ENCODE measurements at regions not wholly inside any gene's neighbourhood (a gene's known extent, or its start where the extent isn't known, plus 50 kb on each side); places are given as distances from the start of the nearest gene placed in this dataset.
"Not testable (repeated sequence)": the region's sequence is repeated elsewhere in the genome, so short reads cannot be mapped to it uniquely, and the experiment has no call there.

GRCh38 chr9:22189471-22189870, 180.4 kb upstream of the CDKN2B start:
- TF ChIP-seq CTCF (IDR thresholded peaks at IDR 0.05) = no peak
- TF ChIP-seq POLR2A (IDR thresholded peaks at IDR 0.05) = no peak
- TF ChIP-seq POLR2AphosphoS5 (IDR thresholded peaks at IDR 0.05; ENCODE audit: insufficient read depth in 1 of 2, low read depth in 1 of 2) = no peak
- no peak overlapping the region for H3K4me3 ChIP-seq
- intact Hi-C loops (cut with DNase I) = no loop called here
- H3K27me3 ChIP-seq = no peaks in the 10 kb centered on the region
- no peak overlapping the region for H3K27ac ChIP-seq
- H3K9me3 ChIP-seq = no peaks in the 10 kb centered on the region
- no peak for DNase-seq (ENCODE audit: extremely low spot score in 2 of 2)
- H3K4me1 ChIP-seq = no peaks in the 10 kb centered on the region
- no peaks in the 10 kb centered on the region for H3K36me3 ChIP-seq

- H3K27ac ChIP-seq; H3K4me3 ChIP-seq; DNase-seq (ENCODE audit: extremely low spot score in 2 of 2); H3K4me1 ChIP-seq; H3K27me3 ChIP-seq; H3K9me3 ChIP-seq; H3K36me3 ChIP-seq; intact Hi-C loops (cut with DNase I): not testable (repeated sequence)
Measured at GRCh38 chr9:22197000-22197399, 187.9 kb upstream of the CDKN2B start.

- no peak for DNase-seq (ENCODE audit: extremely low spot score in 2 of 2)
- Histone ChIP-seq H3K36me3 (no peaks in the 10 kb centered on the region), H3K4me1 (no peaks in the 10 kb centered on the region), H3K9me3 (no peaks in the 10 kb centered on the region), H3K27ac (no peak overlapping the region), H3K27me3 (no peaks in the 10 kb centered on the region), H3K4me3 (no peak overlapping the region)
- intact Hi-C loops (cut with DNase I) = no loop called here
- TF ChIP-seq CTCF (IDR thresholded peaks at IDR 0.05) = no peak
Measured at GRCh38 chr9:22198681-22199080, 189.6 kb upstream of the CDKN2B start.

- no peak overlapping the region for H3K4me3 ChIP-seq
- no peak for DNase-seq (ENCODE audit: extremely low spot score in 2 of 2)
- H3K27me3 ChIP-seq = no peaks in the 10 kb centered on the region
- no peak for TF ChIP-seq CTCF (IDR thresholded peaks at IDR 0.05)
- no peak for TF ChIP-seq POLR2AphosphoS5 (IDR thresholded peaks at IDR 0.05; ENCODE audit: insufficient read depth in 1 of 2, low read depth in 1 of 2)
- TF ChIP-seq POLR2A (IDR thresholded peaks at IDR 0.05) = no peak
- intact Hi-C loops (cut with DNase I) = no loop called here
- H3K4me1 ChIP-seq = no peaks in the 10 kb centered on the region
- no peaks in the 10 kb centered on the region for H3K9me3 ChIP-seq
- no peak overlapping the region for H3K27ac ChIP-seq
- no peaks in the 10 kb centered on the region for H3K36me3 ChIP-seq
Measured at GRCh38 chr9:22201256-22201655, 192.2 kb upstream of the CDKN2B start.

- no peaks in the 10 kb centered on the region for H3K36me3 ChIP-seq
- H3K4me3 ChIP-seq = no peak overlapping the region
- DNase-seq (ENCODE audit: extremely low spot score in 2 of 2) = no peak
- intact Hi-C loops (cut with DNase I) = no loop called here
- H3K27ac ChIP-seq = no peak overlapping the region
- H3K9me3 ChIP-seq = no peaks in the 10 kb centered on the region
- TF ChIP-seq POLR2AphosphoS5 (IDR thresholded peaks at IDR 0.05; ENCODE audit: insufficient read depth in 1 of 2, low read depth in 1 of 2) (no peak), POLR2A (IDR thresholded peaks at IDR 0.05) (no peak), CTCF (IDR thresholded peaks at IDR 0.05) (no peak)
- peaks cover 2% of the 10 kb centered on the region for H3K4me1 ChIP-seq
- no peaks in the 10 kb centered on the region for H3K27me3 ChIP-seq
Measured at GRCh38 chr9:22203371-22204138, 194.4 kb upstream of the CDKN2B start.
